GM12891 (cell line): ENCODE measurements at regions not wholly inside any gene's neighbourhood (a gene's known extent, or its start where the extent isn't known, plus 50 kb on each side); places are given as distances from the start of the nearest gene placed in this dataset.
"Not testable (repeated sequence)": the region's sequence is repeated elsewhere in the genome, so short reads cannot be mapped to it uniquely, and the experiment has no call there.

ENCODE experiments used
- DNase-seq: peaks from one replicate; pipeline ENCODE4 v3.0.0; 2011; ENCODE audit warnings: low spot score; ENCODE audit not compliant: insufficient read length
- FAIRE-seq: peaks from 2 replicates; lab custom pipeline; 2011; peaks lifted over from hg19 to GRCh38; lab: Jason Lieb, UNC
- PAX5 ChIP-seq: IDR thresholded peaks from 2 replicates; pipeline ENCODE4 v1.6.1; 2011; ENCODE audit warnings: low read length, moderate library complexity, mild to moderate bottlenecking; ENCODE audit not compliant: insufficient read depth, severe bottlenecking
- POLR2A ChIP-seq: IDR thresholded peaks from 2 replicates; pipeline ENCODE4 v1.6.1; 2011; ENCODE audit warnings: low read depth, low read length, control low read depth
- POLR2AphosphoS5 ChIP-seq: IDR thresholded peaks from 2 replicates; pipeline ENCODE4 v1.6.1; 2011; ENCODE audit warnings: low read depth, low read length, control low read depth
- POU2F2 ChIP-seq: IDR thresholded peaks from 2 replicates; pipeline ENCODE4 v1.6.1; 2011; ENCODE audit warnings: low read depth, mild to moderate bottlenecking, control low read depth, low read length, moderate library complexity
- SPI1 ChIP-seq: IDR thresholded peaks from 2 replicates; pipeline ENCODE4 v1.6.1; 2011; ENCODE audit warnings: low read depth, low read length, control low read depth
- TAF1 ChIP-seq: IDR thresholded peaks from 2 replicates; pipeline ENCODE4 v1.6.1; 2011; ENCODE audit warnings: low read depth, low read length, control low read depth

- TF ChIP-seq TAF1 (no peak), POU2F2 (no peak), POLR2AphosphoS5 (no peak), SPI1 (no peak), PAX5 (no peak), POLR2A (no peak)
- no peak for DNase-seq
- FAIRE-seq = no peak
These were observed 289.2 kb downstream of the KLF13 start for GRCh38 chr15:31615643-31616415.

DNA sequence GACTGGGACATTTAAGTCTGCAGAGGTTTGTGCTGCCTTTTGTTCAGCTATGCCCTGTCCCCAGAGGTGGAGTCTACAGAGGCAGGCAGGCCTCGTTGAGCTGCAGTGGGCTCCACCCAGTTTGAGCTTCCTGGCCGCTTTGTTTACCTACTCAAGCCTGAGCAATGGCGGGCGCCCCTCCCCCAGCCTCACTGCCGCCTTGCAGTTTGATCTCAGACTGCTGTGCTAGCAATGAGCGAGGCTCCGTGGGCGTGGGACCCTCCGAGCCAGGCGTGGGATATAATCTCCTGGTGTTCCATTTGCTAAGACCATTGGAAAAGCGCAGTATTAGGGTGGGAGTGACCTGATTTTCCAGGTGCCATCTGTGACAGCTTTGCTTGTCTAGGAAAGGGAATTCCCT is 296.7 kb downstream of the KLF13 start:
- FAIRE-seq, DNase-seq: not testable (repeated sequence)

GRCh38 chr15:31624115-31624514 is 297.5 kb downstream of the KLF13 start:
- FAIRE-seq, DNase-seq: not testable (repeated sequence)

- DNase-seq, FAIRE-seq: not testable (repeated sequence)
These were observed 309.1 kb downstream of the KLF13 start for GRCh38 chr15:31635715-31636114.

DNA sequence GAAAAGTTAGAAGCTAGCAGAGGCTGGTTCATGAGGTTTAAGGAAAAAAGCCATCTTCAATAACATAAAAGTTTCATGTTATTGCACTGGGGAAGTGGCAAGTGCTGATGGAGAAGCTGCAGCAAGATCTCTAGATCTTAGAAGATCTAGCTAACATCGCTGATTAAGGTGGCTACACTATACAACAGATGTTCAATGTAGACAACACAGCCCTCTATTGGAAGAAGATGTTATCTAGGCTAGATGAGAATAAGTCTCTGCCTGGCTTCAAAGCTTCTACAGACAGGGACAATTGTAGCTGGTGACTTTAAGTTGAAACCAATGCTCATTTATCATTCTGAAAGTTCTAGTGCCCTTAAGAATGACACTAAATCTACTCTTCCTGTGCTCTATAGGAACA is 310.3 kb downstream of the KLF13 start:
- not testable (repeated sequence) for DNase-seq
- peak; percentile 26 for FAIRE-seq

DNA sequence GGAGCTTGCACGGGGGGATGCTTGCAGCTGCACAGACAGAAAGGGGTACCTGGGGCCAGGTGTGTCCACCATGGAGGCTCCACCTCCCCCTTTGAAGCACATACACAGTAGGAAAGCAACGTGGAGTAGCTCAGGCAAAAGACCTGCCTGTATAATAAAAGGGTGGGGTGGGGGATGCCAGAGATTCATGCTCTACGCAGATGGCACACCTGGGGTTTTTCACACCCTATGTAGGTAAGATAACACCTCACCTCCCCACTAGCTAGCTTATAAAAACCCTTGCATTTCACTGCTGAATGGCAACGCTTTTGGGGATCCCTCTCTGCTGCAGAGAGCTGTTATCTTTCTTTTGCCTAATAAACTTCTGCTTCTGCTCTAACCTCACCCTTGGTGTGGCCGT is 317.3 kb downstream of the KLF13 start:
- not testable (repeated sequence) for DNase-seq

DNA sequence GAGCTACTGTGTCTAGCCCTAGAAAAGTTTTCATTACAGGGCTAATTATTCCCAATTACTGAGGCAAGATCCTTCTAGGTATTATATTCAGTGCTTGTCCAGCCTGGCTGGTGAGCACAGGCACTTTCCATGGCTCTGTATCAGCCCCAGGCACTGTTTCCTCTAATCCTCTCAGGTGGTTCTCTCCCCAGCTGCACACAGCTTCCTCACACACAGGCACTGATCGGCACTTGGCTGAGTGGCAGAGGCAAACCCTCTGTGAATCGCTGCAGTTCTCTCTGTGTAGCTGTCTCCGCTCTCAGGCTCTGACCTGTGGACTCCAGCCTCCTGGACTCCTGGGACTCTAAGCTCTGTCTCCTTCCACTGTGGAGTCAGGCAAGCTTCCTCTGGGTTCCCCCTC is 318.1 kb downstream of the KLF13 start:
- not testable (repeated sequence) for DNase-seq, FAIRE-seq

More for the DNA sequence above, 317.3 kb downstream of the KLF13 start:
- not testable (repeated sequence) for FAIRE-seq

GRCh38 chr15:31647337-31647826 is 320.7 kb downstream of the KLF13 start:
- not testable (repeated sequence) for DNase-seq
- peak; percentile 56 for FAIRE-seq
- TF ChIP-seq SPI1 = peak; percentile 41

DNA sequence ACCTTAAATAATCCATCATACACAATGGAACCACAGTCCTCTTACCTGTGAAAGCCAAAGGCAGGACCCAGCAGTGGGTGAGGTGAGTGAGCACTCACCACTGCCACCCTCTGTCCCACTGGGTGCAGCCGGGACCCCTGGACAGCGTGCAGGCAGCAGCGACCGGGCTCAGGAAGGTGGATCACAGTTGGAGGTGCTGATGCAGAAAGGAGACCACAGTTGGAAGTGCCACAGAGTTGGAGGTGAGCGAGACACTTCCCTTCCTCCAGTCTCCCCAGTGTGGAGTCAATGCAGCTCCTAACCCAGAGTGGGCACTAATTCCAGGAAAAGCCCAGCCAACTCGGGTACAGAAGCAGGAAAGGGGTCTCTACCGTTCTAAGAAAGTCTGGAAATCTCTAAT is 323.0 kb downstream of the KLF13 start:
- not testable (repeated sequence) for FAIRE-seq

DNA sequence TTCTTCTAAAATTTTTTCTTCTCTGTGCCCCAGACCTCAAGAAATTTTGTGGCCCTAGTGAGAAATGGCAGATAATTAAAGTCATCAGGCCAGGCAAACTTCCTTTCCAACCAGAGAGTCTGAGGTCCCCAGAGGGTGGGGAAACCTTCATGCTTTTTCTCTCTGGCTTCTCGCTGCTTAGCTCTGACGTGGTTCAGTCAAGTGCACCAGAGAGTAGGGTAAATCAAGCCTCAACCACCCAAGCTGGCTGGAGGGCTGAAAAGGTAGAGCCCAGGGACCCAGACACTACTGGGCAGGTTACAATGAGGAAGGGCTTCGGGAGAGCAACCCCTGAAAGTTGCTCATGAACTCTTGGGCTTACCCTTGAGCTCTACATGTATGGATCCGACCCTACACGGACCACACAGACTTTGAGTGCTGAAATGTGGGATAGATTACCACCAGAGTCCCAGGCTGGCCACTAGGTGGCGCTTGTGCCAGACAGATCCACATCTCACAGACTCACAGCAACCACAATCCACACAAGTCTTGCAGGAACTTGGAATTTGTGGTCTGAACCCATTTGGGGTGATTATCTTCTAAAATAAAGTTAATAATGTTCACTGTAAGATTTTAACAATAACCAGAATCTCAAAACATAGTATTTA is 323.5 kb downstream of the KLF13 start:
- peak; percentile 94 for FAIRE-seq
- not testable (repeated sequence) for DNase-seq

More for the DNA sequence above, 323.0 kb downstream of the KLF13 start:
- not testable (repeated sequence) for DNase-seq

DNA sequence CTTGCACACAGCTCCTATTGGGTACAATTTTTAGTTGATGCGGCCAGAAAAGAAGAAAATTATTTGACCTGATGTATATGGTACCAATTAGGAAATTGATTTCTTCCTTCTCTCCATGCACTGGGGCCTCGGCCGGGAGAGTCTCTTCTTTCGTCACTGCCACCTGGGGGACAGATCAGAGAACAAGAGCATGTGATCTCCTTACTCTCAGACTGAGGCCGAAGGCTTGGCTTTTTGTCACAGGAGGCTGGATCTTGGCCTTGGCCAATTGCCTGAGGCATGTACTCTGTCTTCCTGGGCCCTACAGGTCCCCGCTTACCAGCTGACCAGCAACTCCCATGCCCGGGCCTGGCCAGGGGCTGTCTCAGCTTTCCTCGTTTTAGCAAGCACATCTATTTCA is 330.3 kb downstream of the KLF13 start:
- DNase-seq, FAIRE-seq: not testable (repeated sequence)

GRCh38 chr15:31660816-31661215 is 334.2 kb downstream of the KLF13 start:
- TF ChIP-seq POLR2A (no peak), POLR2AphosphoS5 (no peak), PAX5 (no peak), POU2F2 (no peak), TAF1 (no peak), SPI1 (no peak)
- no peak for FAIRE-seq
- DNase-seq = no peak

GRCh38 chr15:31665732-31666131 is 339.1 kb downstream of the KLF13 start:
- not testable (repeated sequence) for DNase-seq, FAIRE-seq

GRCh38 chr15:31669158-31669908 is 342.7 kb downstream of the KLF13 start:
- not testable (repeated sequence) for FAIRE-seq, DNase-seq

- not testable (repeated sequence) for DNase-seq, FAIRE-seq
These were observed 346.6 kb downstream of the KLF13 start for GRCh38 chr15:31673263-31673662.
